Spleen (tissue), 11 donors: ENCODE measurements at regions not wholly inside any gene's neighbourhood (a gene's known extent, or its start where the extent isn't known, plus 50 kb on each side); places are given as distances from the start of the nearest gene placed in this dataset.

Source experiments
- DNase-seq: peaks from one replicate; pipeline ENCODE4 v3.0.0-alpha.2; 2020
- H3K27ac ChIP-seq, 8 donors: fragments of 200-600 bp; sonication (generic) in 7 of 8; 1 replicate in 4 of 8; 2 replicates in 4 of 8; pipeline versions ENCODE4 v1.5.0 to v1.8.0; 2016 to 2021; ENCODE audit warnings: inconsistent platforms in 4 of 8, mild to moderate bottlenecking in 4 of 8, moderate library complexity in 1 of 8
- H3K27me3 ChIP-seq, 7 donors: fragments of 200-600 bp; sonication (generic) in 6 of 7; replicated peaks in 1 of 7; 1 replicate in 4 of 7; 2 replicates in 3 of 7; pipeline versions ENCODE4 v1.5.0 to v1.8.0; 2016 to 2021; ENCODE audit warnings: inconsistent platforms in 3 of 7, mild to moderate bottlenecking in 1 of 7
- H3K36me3 ChIP-seq, 6 donors: fragments of 200-600 bp; sonication (generic) in 5 of 6; 1 replicate in 4 of 6; 2 replicates in 2 of 6; pipeline versions ENCODE4 v1.5.0 to v1.8.0; 2016 to 2021; ENCODE audit warnings: inconsistent platforms in 2 of 6
- H3K4me1 ChIP-seq, 6 donors: fragments of 200-600 bp; sonication (generic) in 5 of 6; 1 replicate in 3 of 6; 2 replicates in 3 of 6; pipeline versions ENCODE4 v1.5.0 to v1.8.0; 2016 to 2021; ENCODE audit warnings: inconsistent platforms in 3 of 6
- H3K4me3 ChIP-seq, 8 donors: fragments of 200-600 bp; sonication (generic) in 7 of 8; 1 replicate in 4 of 8; 2 replicates in 4 of 8; pipeline versions ENCODE4 v1.5.0 to v1.8.0; 2016 to 2021; ENCODE audit warnings: inconsistent platforms in 4 of 8, mild to moderate bottlenecking in 4 of 8, moderate library complexity in 2 of 8
- H3K9me3 ChIP-seq, 8 donors: fragments of 200-600 bp; sonication (generic) in 7 of 8; 1 replicate in 4 of 8; 2 replicates in 4 of 8; pipeline versions ENCODE4 v1.5.0 to v1.8.0; 2016 to 2021; ENCODE audit warnings: inconsistent platforms in 4 of 8
- CTCF ChIP-seq, 11 experiments: fragments of 200-600 bp in 7 of 11; fragments of 450-650 bp in 4 of 11; sonication (generic) in 4 of 11; IDR thresholded peaks in 8 of 11; conservative IDR thresholded peaks in 3 of 11; 1 replicate in 7 of 11; 2 replicates in 4 of 11; pipeline versions ENCODE4 v1.4.0 to v1.8.0; 2016 to 2021; ENCODE audit warnings: antibody characterized with exemption in 11 of 11, inconsistent platforms in 4 of 11, mild to moderate bottlenecking in 1 of 11
- POLR2A ChIP-seq, 3 donors: fragments of 450-650 bp; IDR thresholded peaks; one replicate each; pipeline ENCODE4 v1.5.1; 2017; ENCODE audit warnings: antibody characterized with exemption in 3 of 3, mild to moderate bottlenecking in 1 of 3
- POLR2AphosphoS5 ChIP-seq, 3 donors: sonication (generic); formaldehyde crosslinking; IDR thresholded peaks; one replicate each; pipeline ENCODE4 v1.5.1; 2017; ENCODE audit warnings: antibody characterized with exemption in 3 of 3
- WGBS, 5 donors: extraction: QIAGEN DNeasy Blood & Tissue Kit in 3 of 5; methylation state at CpG; one replicate each; pipeline versions ENCODE4 v1.1.5 to v1.1.7; 2013 to 2018; 5-methylcytosine and 5-hydroxymethylcytosine counted together
- intact Hi-C: fragments of 100-400 bp; cut with DNase I; formaldehyde crosslinking; loops from one replicate; pipeline ENCODE4 v1.15.0; 2023; ENCODE audit warnings: low total_unique reads
- donor health status: healthy with polysubstance abuse.
- donor health status: DM: no; HTN: no; CAD: no; lungs with moderate emphysema.
- donor health status: DM: no; HTN: no; CAD: no.
- donor health status: Bipolar disorder and iron deficiency.
- donor health status: healthy.
- donor health status: DM: no; HTN: no; CAD: no.
- donor health status: DM: yes; HTN: yes; CAD: no.

- 75 to 84% (median 83%) methylated on average over 5 of the region's 5 CpGs for WGBS, 5 donors
- TF ChIP-seq POLR2AphosphoS5 (IDR thresholded peaks at IDR 0.05) = no peak
- TF ChIP-seq CTCF (IDR thresholded peaks at IDR 0.05 in 8 of 11, conservative IDR thresholded peaks at IDR 0.05 in 3 of 11) = no peak
- TF ChIP-seq POLR2A (IDR thresholded peaks at IDR 0.05) = no peak
- no peak overlapping the region for H3K27ac ChIP-seq
- H3K4me3 ChIP-seq = no peak overlapping the region
- H3K4me1 ChIP-seq = no peaks in the 10 kb centered on the region
- intact Hi-C loops = no loop called here
- no peaks in the 10 kb centered on the region for H3K27me3 ChIP-seq
- peaks cover 0 to 17% (median 8%) of the 10 kb centered on the region in 8 donors for H3K9me3 ChIP-seq
- no peak for DNase-seq
- H3K36me3 ChIP-seq = no peaks in the 10 kb centered on the region
These were observed 263.7 kb upstream of the LMCD1 start for GRCh38 chr3:8237893-8238292.

- H3K4me3 ChIP-seq = no peak overlapping the region
- intact Hi-C loops = no loop called here
- no peak overlapping the region for H3K27ac ChIP-seq
- TF ChIP-seq POLR2A (IDR thresholded peaks at IDR 0.05) (no peak), CTCF (IDR thresholded peaks at IDR 0.05 in 8 of 11, conservative IDR thresholded peaks at IDR 0.05 in 3 of 11) (no peak), POLR2AphosphoS5 (IDR thresholded peaks at IDR 0.05) (no peak)
- peaks cover 0 to 22% (median 13%) of the 10 kb centered on the region in 8 donors for H3K9me3 ChIP-seq
- H3K4me1 ChIP-seq = no peaks in the 10 kb centered on the region
- no peaks in the 10 kb centered on the region for H3K36me3 ChIP-seq
- no peaks in the 10 kb centered on the region for H3K27me3 ChIP-seq
- 76 to 86% (median 81%) methylated on average over 1 of the region's 1 CpG for WGBS, 5 donors
- DNase-seq = no peak
These were observed 263.2 kb upstream of the LMCD1 start for GRCh38 chr3:8238432-8238831.

- WGBS, 5 donors = 79 to 91% (median 87%) methylated on average over 2 of the region's 2 CpGs
- Histone ChIP-seq H3K36me3 (no peaks in the 10 kb centered on the region), H3K27ac (no peak overlapping the region), H3K4me1 (no peaks in the 10 kb centered on the region), H3K27me3 (no peaks in the 10 kb centered on the region), H3K4me3 (no peak overlapping the region), H3K9me3 (peaks cover 0 to 29% (median 18%) of the 10 kb centered on the region in 8 donors)
- TF ChIP-seq POLR2AphosphoS5 (IDR thresholded peaks at IDR 0.05) (no peak), CTCF (IDR thresholded peaks at IDR 0.05 in 8 of 11, conservative IDR thresholded peaks at IDR 0.05 in 3 of 11) (no peak), POLR2A (IDR thresholded peaks at IDR 0.05) (no peak)
- intact Hi-C loops = no loop called here
- DNase-seq = no peak
These were observed 262.5 kb upstream of the LMCD1 start for GRCh38 chr3:8239095-8239494.

GRCh38 chr3:8239718-8240695 is 261.6 kb upstream of the LMCD1 start:
- no peaks in the 10 kb centered on the region for H3K36me3 ChIP-seq
- no peak for DNase-seq
- H3K4me3 ChIP-seq = no peak overlapping the region
- TF ChIP-seq POLR2A (IDR thresholded peaks at IDR 0.05) = no peak
- peak in 9 of 11 experiments; percentile 29 to 74 (median 60) for TF ChIP-seq CTCF (IDR thresholded peaks at IDR 0.05 in 8 of 11, conservative IDR thresholded peaks at IDR 0.05 in 3 of 11)
- intact Hi-C loops = no loop called here
- H3K27me3 ChIP-seq = no peaks in the 10 kb centered on the region
- H3K4me1 ChIP-seq = no peaks in the 10 kb centered on the region
- WGBS, 5 donors = 75 to 91% (median 88%) methylated on average over 4 of the region's 4 CpGs
- H3K27ac ChIP-seq = no peak overlapping the region
- peaks cover 0 to 31% (median 18%) of the 10 kb centered on the region in 8 donors for H3K9me3 ChIP-seq
